ENCODE measurements at regions not wholly inside any gene's neighbourhood (a gene's known extent, or its start where the extent isn't known, plus 50 kb on each side); places are given as distances from the start of the nearest gene placed in this dataset.

DNA sequence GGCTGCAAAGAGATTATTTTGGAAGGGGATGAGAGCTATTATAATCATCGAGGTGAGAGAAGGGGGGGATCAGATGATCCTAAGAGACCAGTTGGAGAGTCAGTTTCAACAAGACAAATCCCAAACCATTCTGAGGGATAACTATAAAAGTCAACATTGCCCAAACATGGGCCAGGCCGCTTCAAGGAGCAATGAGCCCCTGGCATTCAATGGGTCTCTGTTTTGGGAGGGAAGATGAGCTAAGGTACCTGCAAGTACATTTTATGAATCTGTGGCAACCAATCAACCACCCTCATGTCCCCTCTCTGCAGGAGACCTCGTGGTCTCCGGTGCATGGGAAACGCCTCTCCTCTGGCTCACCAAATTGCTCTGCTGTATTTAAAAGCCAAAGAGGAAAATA lies 209.9 kb upstream of the C16orf82 start:
- Histone ChIP-seq H3K27ac (ENCODE audit: control insufficient read depth, insufficient read depth) (no peak overlapping the region), H3K9ac (ENCODE audit: control insufficient read depth, insufficient read depth, low read length) (no peak overlapping the region), H4K20me1 (ENCODE audit: control insufficient read depth, insufficient read depth) (no peaks in the 10 kb centered on the region), H3K4me2 (ENCODE audit: control insufficient read depth, insufficient read depth) (no peak overlapping the region), H3K27me3 (replicated peaks in 1 of 2; ENCODE audit: control insufficient read depth in 2 of 2, insufficient read depth in 2 of 2, low read length in 1 of 2) (no peaks in the 10 kb centered on the region), H3K4me3 (no peak overlapping the region), H3K79me2 (ENCODE audit: control insufficient read depth, insufficient read depth, low read length) (no peaks in the 10 kb centered on the region), H3K36me3 (ENCODE audit: control insufficient read depth in 2 of 2, insufficient read depth in 2 of 2, low read length in 1 of 2) (no peaks in the 10 kb centered on the region), H2AFZ (ENCODE audit: control insufficient read depth, low read depth, low read length) (no peak overlapping the region), H3K9me3 (replicated peaks; ENCODE audit: control insufficient read depth, insufficient read depth, low read length) (no peaks in the 10 kb centered on the region; the same call in 2 of the 3 replicates), H3K4me1 (ENCODE audit: control insufficient read depth, insufficient read depth, low read length) (no peaks in the 10 kb centered on the region)
- ATAC-seq (no peak), DNase-seq (ENCODE audit: low read depth, low spot score) (no peak), FAIRE-seq (no peak)
- no peak for TF ChIP-seq SPI1 (IDR thresholded peaks at IDR 0.05; ENCODE audit: borderline replicate concordance, insufficient read depth, low read depth, low read length)
- intact Hi-C loops (cut with micrococcal nuclease; ENCODE audit: unreplicated experiment) (no loop called here), in situ Hi-C loops (cut with MboI) (no loop called here)
- BruUV-seq (replicated peaks): no TSS peak
- POLR2A ChIA-PET: no interaction called here
- CTCF ChIA-PET: no interaction called here
- WGBS (ENCODE audit: insufficient coverage, insufficient replicate concordance, low lambda C conversion rate, missing lambda C conversion rate): 4% methylated on average over 5 of the region's 5 CpGs
- SMC1A ChIA-PET (ENCODE audit: uncharacterized antibody, unreplicated experiment): interaction anchor here (1.4 kb wide), 1 partner anchor 9 kb away, joined by 5 read pairs; no protein-coding TSS in a partner anchor
- RAD21 ChIA-PET (ENCODE audit: unreplicated experiment): no interaction called here

GRCh38 chr16:26857371-26857770 lies 209.4 kb upstream of the C16orf82 start:
- 13% methylated on average over 4 of the region's 4 CpGs for WGBS (ENCODE audit: insufficient coverage, insufficient replicate concordance, low lambda C conversion rate, missing lambda C conversion rate)

More at GRCh38 chr16:26857371-26857770, 209.4 kb upstream of the C16orf82 start:
- no peak for FAIRE-seq
- Histone ChIP-seq H3K4me1 (ENCODE audit: control insufficient read depth, insufficient read depth, low read length) (no peaks in the 10 kb centered on the region), H3K4me2 (ENCODE audit: control insufficient read depth, insufficient read depth) (no peak overlapping the region), H3K4me3 (no peak overlapping the region), H3K9me3 (replicated peaks; ENCODE audit: control insufficient read depth, insufficient read depth, low read length) (no peaks in the 10 kb centered on the region; the same call in 2 of the 3 replicates), H4K20me1 (ENCODE audit: control insufficient read depth, insufficient read depth) (no peaks in the 10 kb centered on the region), H3K79me2 (ENCODE audit: control insufficient read depth, insufficient read depth, low read length) (no peaks in the 10 kb centered on the region), H3K27me3 (replicated peaks in 1 of 2; ENCODE audit: control insufficient read depth in 2 of 2, insufficient read depth in 2 of 2, low read length in 1 of 2) (no peaks in the 10 kb centered on the region), H3K27ac (ENCODE audit: control insufficient read depth, insufficient read depth) (no peak overlapping the region), H3K36me3 (ENCODE audit: control insufficient read depth in 2 of 2, insufficient read depth in 2 of 2, low read length in 1 of 2) (no peaks in the 10 kb centered on the region), H2AFZ (ENCODE audit: control insufficient read depth, low read depth, low read length) (no peak overlapping the region), H3K9ac (ENCODE audit: control insufficient read depth, insufficient read depth, low read length) (no peak overlapping the region)
- intact Hi-C loops (cut with micrococcal nuclease; ENCODE audit: unreplicated experiment) (no loop called here), in situ Hi-C loops (cut with MboI) (no loop called here)
- TF ChIP-seq RBBP5 (conservative IDR thresholded peaks at IDR 0.05): no peak
- TF ChIP-seq IRF4 (IDR thresholded peaks at IDR 0.05; ENCODE audit: low read depth, low read length): no peak
- TF ChIP-seq BHLHE40 (IDR thresholded peaks at IDR 0.05; ENCODE audit: borderline replicate concordance in 1 of 2, low read depth in 2 of 2, low read length in 1 of 2): no peak
- TF ChIP-seq ZSCAN29 (IDR thresholded peaks at IDR 0.05): no peak
- no peak for TF ChIP-seq HSF1 (IDR thresholded peaks at IDR 0.05; ENCODE audit: low read depth, low read length)
- TF ChIP-seq, protein P1, sequence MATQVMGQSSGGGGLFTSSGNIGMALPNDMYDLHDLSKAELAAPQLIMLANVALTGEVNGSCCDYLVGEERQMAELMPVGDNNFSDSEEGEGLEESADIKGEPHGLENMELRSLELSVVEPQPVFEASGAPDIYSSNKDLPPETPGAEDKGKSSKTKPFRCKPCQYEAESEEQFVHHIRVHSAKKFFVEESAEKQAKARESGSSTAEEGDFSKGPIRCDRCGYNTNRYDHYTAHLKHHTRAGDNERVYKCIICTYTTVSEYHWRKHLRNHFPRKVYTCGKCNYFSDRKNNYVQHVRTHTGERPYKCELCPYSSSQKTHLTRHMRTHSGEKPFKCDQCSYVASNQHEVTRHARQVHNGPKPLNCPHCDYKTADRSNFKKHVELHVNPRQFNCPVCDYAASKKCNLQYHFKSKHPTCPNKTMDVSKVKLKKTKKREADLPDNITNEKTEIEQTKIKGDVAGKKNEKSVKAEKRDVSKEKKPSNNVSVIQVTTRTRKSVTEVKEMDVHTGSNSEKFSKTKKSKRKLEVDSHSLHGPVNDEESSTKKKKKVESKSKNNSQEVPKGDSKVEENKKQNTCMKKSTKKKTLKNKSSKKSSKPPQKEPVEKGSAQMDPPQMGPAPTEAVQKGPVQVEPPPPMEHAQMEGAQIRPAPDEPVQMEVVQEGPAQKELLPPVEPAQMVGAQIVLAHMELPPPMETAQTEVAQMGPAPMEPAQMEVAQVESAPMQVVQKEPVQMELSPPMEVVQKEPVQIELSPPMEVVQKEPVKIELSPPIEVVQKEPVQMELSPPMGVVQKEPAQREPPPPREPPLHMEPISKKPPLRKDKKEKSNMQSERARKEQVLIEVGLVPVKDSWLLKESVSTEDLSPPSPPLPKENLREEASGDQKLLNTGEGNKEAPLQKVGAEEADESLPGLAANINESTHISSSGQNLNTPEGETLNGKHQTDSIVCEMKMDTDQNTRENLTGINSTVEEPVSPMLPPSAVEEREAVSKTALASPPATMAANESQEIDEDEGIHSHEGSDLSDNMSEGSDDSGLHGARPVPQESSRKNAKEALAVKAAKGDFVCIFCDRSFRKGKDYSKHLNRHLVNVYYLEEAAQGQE (IDR thresholded peaks at IDR 0.05; ENCODE audit: low read depth, low read length): no peak
- TF ChIP-seq GABPA (IDR thresholded peaks at IDR 0.05; ENCODE audit: low read depth): no peak
- TF ChIP-seq KLF5 (IDR thresholded peaks at IDR 0.05; ENCODE audit: partially characterized antibody): no peak
- RAD21 ChIA-PET (ENCODE audit: unreplicated experiment): no interaction called here
- POLR2A ChIA-PET: no interaction called here
- no TSS peak for BruUV-seq (replicated peaks)
- ATAC-seq: no peak
- SMC1A ChIA-PET (ENCODE audit: uncharacterized antibody, unreplicated experiment): interaction anchor here (1.4 kb wide), 1 partner anchor 9 kb away, joined by 5 read pairs; no protein-coding TSS in a partner anchor
- CTCF ChIA-PET: no interaction called here
- DNase-seq (ENCODE audit: low read depth, low spot score): no peak

Measured in GM12878 (cell line).